ENCODE measurements at regions not wholly inside any gene's neighbourhood (a gene's known extent, or its start where the extent isn't known, plus 50 kb on each side); places are given as distances from the start of the nearest gene placed in this dataset.

DNA sequence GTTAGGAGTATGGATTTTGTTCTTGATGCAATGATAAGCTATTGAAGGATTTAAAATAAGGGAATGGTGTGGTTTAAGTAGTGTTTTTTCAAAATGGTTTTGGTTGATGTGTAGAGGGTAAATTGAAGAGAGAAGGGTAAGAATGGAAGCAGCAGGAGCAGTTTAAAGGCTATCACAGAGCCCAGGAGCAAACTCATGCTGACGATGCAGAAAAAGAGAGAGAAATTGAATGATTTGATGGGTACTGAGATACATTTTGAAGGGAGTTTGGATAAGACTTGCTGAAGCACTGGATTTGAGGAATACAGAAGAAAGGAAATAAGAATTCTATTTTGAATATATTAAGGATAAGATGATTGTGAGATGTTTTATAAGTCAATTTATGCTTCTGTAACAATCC, 300.8 kb upstream of the LYPLAL1 start:
- H3K36me3 Mint-ChIP-seq (ENCODE audit: low read depth) = no peaks in the 10 kb centered on the region
- no peak overlapping the region for H3K4me3 Mint-ChIP-seq
- ChIA-PET POLR2A (no interaction called here), CTCF (interaction anchor here (0.6 kb wide), 1 partner anchor 1314 kb away, joined by 3 read pairs; no protein-coding TSS in a partner anchor)
- no peak overlapping the region for H3K27ac Mint-ChIP-seq
- intact Hi-C loops (cut with micrococcal nuclease) = no loop called here
- ATAC-seq = no peak
- H3K4me1 Mint-ChIP-seq (ENCODE audit: low read depth) = no peaks in the 10 kb centered on the region
- H3K27me3 Mint-ChIP-seq = peaks cover 2% of the 10 kb centered on the region
- TF ChIP-seq, protein P1, sequence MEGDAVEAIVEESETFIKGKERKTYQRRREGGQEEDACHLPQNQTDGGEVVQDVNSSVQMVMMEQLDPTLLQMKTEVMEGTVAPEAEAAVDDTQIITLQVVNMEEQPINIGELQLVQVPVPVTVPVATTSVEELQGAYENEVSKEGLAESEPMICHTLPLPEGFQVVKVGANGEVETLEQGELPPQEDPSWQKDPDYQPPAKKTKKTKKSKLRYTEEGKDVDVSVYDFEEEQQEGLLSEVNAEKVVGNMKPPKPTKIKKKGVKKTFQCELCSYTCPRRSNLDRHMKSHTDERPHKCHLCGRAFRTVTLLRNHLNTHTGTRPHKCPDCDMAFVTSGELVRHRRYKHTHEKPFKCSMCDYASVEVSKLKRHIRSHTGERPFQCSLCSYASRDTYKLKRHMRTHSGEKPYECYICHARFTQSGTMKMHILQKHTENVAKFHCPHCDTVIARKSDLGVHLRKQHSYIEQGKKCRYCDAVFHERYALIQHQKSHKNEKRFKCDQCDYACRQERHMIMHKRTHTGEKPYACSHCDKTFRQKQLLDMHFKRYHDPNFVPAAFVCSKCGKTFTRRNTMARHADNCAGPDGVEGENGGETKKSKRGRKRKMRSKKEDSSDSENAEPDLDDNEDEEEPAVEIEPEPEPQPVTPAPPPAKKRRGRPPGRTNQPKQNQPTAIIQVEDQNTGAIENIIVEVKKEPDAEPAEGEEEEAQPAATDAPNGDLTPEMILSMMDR (IDR thresholded peaks at IDR 0.05) = no peak
- H3K9me3 Mint-ChIP-seq = peaks cover 2% of the 10 kb centered on the region
- DNase-seq = no peak

DNA sequence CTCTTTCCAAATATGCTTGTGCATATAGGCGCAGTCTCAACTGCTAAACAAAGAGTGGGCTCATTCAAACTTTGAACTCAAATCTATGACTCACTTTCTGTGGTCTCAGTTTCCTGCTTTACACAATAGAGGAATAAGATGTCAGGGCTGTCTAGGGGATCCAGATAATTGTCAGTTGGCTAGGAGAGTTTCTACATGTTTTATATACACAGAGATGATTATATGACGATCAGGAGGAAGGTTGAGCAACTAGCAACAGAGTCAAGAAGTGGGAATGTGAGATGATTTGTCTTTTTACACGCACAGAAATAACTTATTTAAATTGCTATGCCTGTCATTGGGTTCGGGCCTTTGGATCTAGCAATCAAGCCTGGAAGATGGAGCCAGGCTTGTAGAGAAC, 299.4 kb upstream of the LYPLAL1 start:
- ChIA-PET CTCF (no interaction called here), POLR2A (no interaction called here)
- Mint-ChIP-seq H3K36me3 (ENCODE audit: low read depth) (no peaks in the 10 kb centered on the region), H3K4me1 (ENCODE audit: low read depth) (no peaks in the 10 kb centered on the region), H3K9me3 (peaks cover 3% of the 10 kb centered on the region), H3K27me3 (peaks cover 2% of the 10 kb centered on the region), H3K27ac (no peak overlapping the region), H3K4me3 (no peak overlapping the region)
- intact Hi-C loops (cut with micrococcal nuclease) = no loop called here
- ATAC-seq = no peak
- TF ChIP-seq, protein P1 (IDR thresholded peaks at IDR 0.05) = no peak
- no peak for DNase-seq

DNA sequence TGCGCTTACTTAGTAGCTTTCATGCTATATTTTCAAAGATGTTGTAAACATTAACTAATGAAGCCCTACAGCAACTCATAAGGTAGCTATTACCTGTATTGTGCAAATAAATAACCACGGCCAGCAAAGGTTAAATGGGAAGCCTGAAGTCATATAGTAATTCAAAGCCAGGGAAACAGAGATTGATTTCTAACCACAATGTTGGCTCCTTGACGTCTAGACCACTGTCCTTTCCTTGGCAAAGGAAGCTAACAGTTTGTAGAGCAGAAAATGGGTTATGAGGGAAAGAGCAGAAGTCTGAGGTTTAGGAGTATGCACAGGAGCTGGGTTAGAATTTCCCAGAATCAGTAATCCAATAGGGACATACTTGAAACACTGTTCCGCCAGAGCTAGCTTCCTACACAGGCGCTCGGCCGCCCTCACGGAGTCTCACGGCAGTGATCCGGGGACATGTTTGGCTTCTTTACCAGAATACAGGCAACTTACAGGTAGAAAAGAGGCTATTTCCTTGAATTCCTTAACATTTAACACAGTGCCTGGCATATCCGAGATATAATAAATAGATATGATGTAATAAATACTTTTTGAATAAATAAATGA, 298.8 kb upstream of the LYPLAL1 start:
- POLR2A ChIA-PET = no interaction called here
- ATAC-seq (no peak), DNase-seq (no peak)
- Mint-ChIP-seq H3K36me3 (ENCODE audit: low read depth) (no peaks in the 10 kb centered on the region), H3K4me1 (ENCODE audit: low read depth) (no peaks in the 10 kb centered on the region), H3K4me3 (no peak overlapping the region), H3K27ac (no peak overlapping the region), H3K9me3 (peaks cover 4% of the 10 kb centered on the region), H3K27me3 (peaks cover 2% of the 10 kb centered on the region)
- TF ChIP-seq, protein P1 (IDR thresholded peaks at IDR 0.05) = no peak
- intact Hi-C loops (cut with micrococcal nuclease) = no loop called here
- CTCF ChIA-PET = no interaction called here

DNA sequence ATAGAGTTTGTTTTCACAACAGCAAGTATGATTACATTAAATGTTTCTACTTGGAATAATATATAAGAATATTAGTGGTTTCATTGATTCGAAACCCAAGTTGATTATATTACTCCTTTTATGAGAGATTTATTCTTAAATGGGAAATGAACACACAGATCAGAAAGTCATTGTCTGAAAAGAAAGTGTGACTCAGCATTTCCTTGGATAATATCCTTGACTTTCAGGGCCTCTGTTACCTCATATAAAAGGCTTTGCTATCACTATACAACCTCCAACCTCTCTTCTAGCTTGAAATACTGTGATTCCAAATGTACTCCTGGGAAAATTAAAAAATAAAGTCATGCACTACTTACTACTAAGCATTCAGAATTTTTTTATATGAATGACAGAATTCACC, 295.3 kb upstream of the LYPLAL1 start:
- TF ChIP-seq, protein P1 (IDR thresholded peaks at IDR 0.05) = no peak
- ChIA-PET CTCF (interaction anchor here (0.6 kb wide), 1 partner anchor 112 kb away, joined by 3 read pairs; no protein-coding TSS in a partner anchor), POLR2A (no interaction called here)
- DNase-seq (no peak), ATAC-seq (no peak)
- intact Hi-C loops (cut with micrococcal nuclease) = no loop called here
- Mint-ChIP-seq H3K4me1 (ENCODE audit: low read depth) (no peaks in the 10 kb centered on the region), H3K9me3 (peaks cover 2% of the 10 kb centered on the region), H3K27me3 (no peaks in the 10 kb centered on the region), H3K27ac (no peak overlapping the region), H3K36me3 (ENCODE audit: low read depth) (no peaks in the 10 kb centered on the region), H3K4me3 (no peak overlapping the region)

DNA sequence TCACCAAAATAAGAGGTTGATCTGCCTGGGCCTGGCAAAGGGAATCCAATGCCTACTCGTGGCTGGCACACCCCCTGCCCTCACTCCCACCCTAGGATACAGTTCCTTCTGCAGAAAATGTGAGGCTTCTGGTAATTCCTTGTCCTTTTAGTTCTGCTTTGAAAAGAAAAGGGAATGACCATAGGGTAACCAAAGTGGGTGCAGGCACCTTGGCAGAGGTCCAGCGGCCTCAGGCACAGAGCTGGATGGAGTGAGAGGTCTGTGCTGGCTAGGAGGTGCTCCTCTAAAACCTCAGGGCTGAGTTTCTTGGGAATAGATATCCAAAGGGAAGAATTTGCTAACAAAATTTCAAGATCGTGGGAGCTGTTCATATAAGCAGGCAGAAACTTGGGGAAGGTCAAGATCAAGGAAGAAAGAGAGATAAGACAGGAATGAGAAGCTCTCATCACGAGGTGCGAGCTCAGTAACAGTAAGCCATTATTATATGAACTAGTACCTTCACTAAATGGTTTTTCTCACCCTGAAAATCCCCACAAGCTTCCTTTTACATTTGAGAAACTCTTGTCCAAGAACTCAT, 293.1 kb upstream of the LYPLAL1 start:
- intact Hi-C loops (cut with micrococcal nuclease) = no loop called here
- no peaks in the 10 kb centered on the region for H3K4me1 Mint-ChIP-seq (ENCODE audit: low read depth)
- ChIA-PET POLR2A (no interaction called here), CTCF (no interaction called here)
- ATAC-seq (no peak), DNase-seq (no peak)
- H3K27ac Mint-ChIP-seq = no peak overlapping the region
- H3K36me3 Mint-ChIP-seq (ENCODE audit: low read depth) = no peaks in the 10 kb centered on the region
- TF ChIP-seq, protein P1 (IDR thresholded peaks at IDR 0.05) = no peak
- no peak overlapping the region for H3K4me3 Mint-ChIP-seq
- H3K27me3 Mint-ChIP-seq = no peaks in the 10 kb centered on the region
- peaks cover 2% of the 10 kb centered on the region for H3K9me3 Mint-ChIP-seq

Data from activated CD8-positive, alpha-beta T cell treated with anti-CD3 and anti-CD28 coated beads for 36 hours (primary cell).